NT2/D1 (cell line): ENCODE measurements at regions not wholly inside any gene's neighbourhood (a gene's known extent, or its start where the extent isn't known, plus 50 kb on each side); places are given as distances from the start of the nearest gene placed in this dataset.

Source experiments
- SUZ12 ChIP-seq: IDR thresholded peaks from 2 replicates; pipeline ENCODE4 v1.6.1; 2011; ENCODE audit not compliant: insufficient read length, insufficient read depth; ENCODE audit errors: extremely low read depth
- ZNF274 ChIP-seq: IDR thresholded peaks from 2 replicates; pipeline ENCODE4 v1.6.1; 2011; ENCODE audit warnings: mild to moderate bottlenecking, low read depth, low read length

- TF ChIP-seq SUZ12 (no peak), ZNF274 (no peak)
These were observed 60.5 kb upstream of the TAB3 start for GRCh38 chrX:30949554-30949953.
